HEK293 (cell line): ENCODE measurements at regions not wholly inside any gene's neighbourhood (a gene's known extent, or its start where the extent isn't known, plus 50 kb on each side); places are given as distances from the start of the nearest gene placed in this dataset.

ENCODE experiments used
- CTCF ChIA-PET: fragments of 350-600 bp; formaldehyde crosslinking; extraction: SDS; loops from one replicate; lab custom pipeline; 2021; ENCODE audit warnings: antibody characterized with exemption; lab: Yijun Ruan, JAX
- POLR2A ChIA-PET: fragments of 300-600 bp; formaldehyde crosslinking; extraction: SDS; loops from one replicate; lab custom pipeline; 2020; ENCODE audit warnings: antibody characterized with exemption, inconsistent platforms; lab: Yijun Ruan, JAX
- H3K27ac ChIP-seq: fragments of 200-500 bp; sonication (Bioruptor generic); 2 replicates; pipeline ENCODE4 v1.5.1; 2014; ENCODE audit warnings: low read depth, low read length, control low read depth, inconsistent platforms; ENCODE audit errors: extremely low read depth
- H3K36me3 ChIP-seq, 2 experiments: fragments of 200-500 bp in 1 of 2; sonication (Bioruptor generic) in 1 of 2; 1 replicate in 1 of 2; 2 replicates in 1 of 2; pipeline ENCODE4 v1.5.1; 2014 to 2017; ENCODE audit warnings: inconsistent platforms in 2 of 2, low read length in 2 of 2; ENCODE audit not compliant: control insufficient read depth in 2 of 2, insufficient read depth in 1 of 2
- H3K4me1 ChIP-seq: fragments of 200-500 bp; sonication (Bioruptor generic); 2 replicates; pipeline ENCODE4 v1.5.1; 2014; ENCODE audit warnings: mild to moderate bottlenecking, low read length, inconsistent platforms; ENCODE audit not compliant: control insufficient read depth, insufficient read depth
- H3K4me3 ChIP-seq: 2 replicates; pipeline ENCODE4 v1.5.1; 2011; ENCODE audit warnings: low read depth, mild to moderate bottlenecking, control low read depth, low read length, moderate library complexity
- H3K9me3 ChIP-seq: fragments of 200-500 bp; sonication (Bioruptor generic); 2 replicates; pipeline ENCODE4 v1.5.1; 2014; ENCODE audit warnings: low read depth, low read length, inconsistent platforms; ENCODE audit not compliant: control insufficient read depth, insufficient read depth
- GLI2 ChIP-seq: fragments of 450-650 bp; formaldehyde crosslinking; IDR thresholded peaks from 2 replicates; pipeline ENCODE4; 2017; ENCODE audit warnings: missing biosample characterization, missing genetic modification characterization, low read depth, borderline replicate concordance
- HOXA7 ChIP-seq: sonication (generic); formaldehyde crosslinking; IDR thresholded peaks from 2 replicates; pipeline ENCODE4 v1.8.1; 2022; ENCODE audit warnings: missing genetic modification reagents, borderline replicate concordance
- KLF9 ChIP-seq: fragments of 450-650 bp; formaldehyde crosslinking; IDR thresholded peaks from 2 replicates; pipeline ENCODE4 v1.5.1; 2016; ENCODE audit warnings: missing biosample characterization, missing genetic modification characterization, low read depth
- PATZ1 ChIP-seq: fragments of 450-650 bp; formaldehyde crosslinking; IDR thresholded peaks from 2 replicates; pipeline ENCODE4 v1.5.1; 2016; ENCODE audit warnings: missing biosample characterization, missing genetic modification characterization
- SP7 ChIP-seq: fragments of 450-650 bp; formaldehyde crosslinking; IDR thresholded peaks from 2 replicates; pipeline ENCODE4 v1.5.1; 2016; ENCODE audit warnings: missing biosample characterization, missing genetic modification characterization
- ZBTB6 ChIP-seq: fragments of 450-650 bp; formaldehyde crosslinking; IDR thresholded peaks from 2 replicates; pipeline ENCODE4 v1.5.1; 2017; ENCODE audit warnings: missing biosample characterization, missing genetic modification characterization
- ZBTB8A ChIP-seq: fragments of 450-650 bp; formaldehyde crosslinking; IDR thresholded peaks from 2 replicates; pipeline ENCODE4 v1.5.1; 2016; ENCODE audit warnings: missing biosample characterization, missing genetic modification characterization
- ZFHX2 ChIP-seq: fragments of 450-650 bp; formaldehyde crosslinking; conservative IDR thresholded peaks from 2 replicates; pipeline ENCODE4 v1.5.1; 2016; ENCODE audit warnings: missing biosample characterization, missing genetic modification characterization
- ZNF16 ChIP-seq: fragments of 450-650 bp; formaldehyde crosslinking; IDR thresholded peaks from 2 replicates; pipeline ENCODE4 v1.5.1; 2016; ENCODE audit warnings: low read depth, missing biosample characterization, missing genetic modification characterization
- ZNF19 ChIP-seq: fragments of 450-650 bp; formaldehyde crosslinking; IDR thresholded peaks from 2 replicates; pipeline ENCODE4; 2016; ENCODE audit warnings: missing biosample characterization, missing genetic modification characterization, low read depth
- ZNF2 ChIP-seq: fragments of 450-650 bp; formaldehyde crosslinking; IDR thresholded peaks from 2 replicates; pipeline ENCODE4 v1.5.1; 2016; ENCODE audit warnings: missing biosample characterization, missing genetic modification characterization
- ZNF391 ChIP-seq: fragments of 450-650 bp; formaldehyde crosslinking; IDR thresholded peaks from 2 replicates; pipeline ENCODE4 v1.5.1; 2016; ENCODE audit warnings: low read depth, missing biosample characterization, missing genetic modification characterization, borderline replicate concordance
- ZNF501 ChIP-seq: fragments of 450-650 bp; formaldehyde crosslinking; IDR thresholded peaks from 2 replicates; pipeline ENCODE4 v1.5.1; 2016; ENCODE audit warnings: missing biosample characterization, missing genetic modification characterization
- ZNF529 ChIP-seq: fragments of 450-650 bp; formaldehyde crosslinking; IDR thresholded peaks from 2 replicates; pipeline ENCODE4 v1.5.1; 2017; ENCODE audit warnings: missing genetic modification characterization, missing biosample characterization; ENCODE audit not compliant: insufficient replicate concordance
- ZNF596 ChIP-seq: fragments of 450-650 bp; IDR thresholded peaks from 2 replicates; pipeline ENCODE4 v1.5.0; 2018; ENCODE audit warnings: missing biosample characterization, mild to moderate bottlenecking, missing genetic modification characterization, moderate library complexity
- ZNF600 ChIP-seq: fragments of 450-650 bp; formaldehyde crosslinking; IDR thresholded peaks from 2 replicates; pipeline ENCODE4 v1.5.1; 2016; ENCODE audit warnings: missing biosample characterization, missing genetic modification characterization
- ZNF621 ChIP-seq: fragments of 450-650 bp; formaldehyde crosslinking; IDR thresholded peaks from 2 replicates; pipeline ENCODE4 v1.5.1; 2017; ENCODE audit warnings: missing biosample characterization, missing genetic modification characterization
- ZNF654 ChIP-seq: fragments of 450-650 bp; formaldehyde crosslinking; IDR thresholded peaks from 2 replicates; pipeline ENCODE4 v1.5.1; 2016; ENCODE audit warnings: low read depth, missing biosample characterization, missing genetic modification characterization
- ZNF670 ChIP-seq: fragments of 450-650 bp; formaldehyde crosslinking; IDR thresholded peaks from 2 replicates; pipeline ENCODE4 v1.5.1; 2016; ENCODE audit warnings: missing biosample characterization, missing genetic modification characterization, low read depth
- ZNF701 ChIP-seq: fragments of 450-650 bp; formaldehyde crosslinking; IDR thresholded peaks from 2 replicates; pipeline ENCODE4 v1.5.1; 2016; ENCODE audit warnings: missing biosample characterization, missing genetic modification characterization
- ZNF707 ChIP-seq: fragments of 450-650 bp; formaldehyde crosslinking; IDR thresholded peaks from 2 replicates; pipeline ENCODE4 v1.5.1; 2016; ENCODE audit warnings: missing biosample characterization, missing genetic modification characterization
- ZSCAN4 ChIP-seq: fragments of 450-650 bp; formaldehyde crosslinking; IDR thresholded peaks from 2 replicates; pipeline ENCODE4 v1.5.1; 2017; ENCODE audit warnings: missing biosample characterization, missing genetic modification characterization
- ZXDB ChIP-seq: fragments of 450-650 bp; formaldehyde crosslinking; IDR thresholded peaks from 2 replicates; pipeline ENCODE4 v1.5.1; 2016; ENCODE audit warnings: missing biosample characterization, missing genetic modification characterization
- TF ChIP-seq, protein P1 (sequence below): fragments of 450-650 bp; formaldehyde crosslinking; IDR thresholded peaks from 2 replicates; pipeline ENCODE4 v1.5.1; 2016; ENCODE audit warnings: missing biosample characterization, missing genetic modification characterization
- TF ChIP-seq, protein P2 (sequence below): fragments of 450-650 bp; formaldehyde crosslinking; IDR thresholded peaks from 2 replicates; pipeline ENCODE4 v1.5.1; 2016; ENCODE audit warnings: missing biosample characterization, missing genetic modification characterization

GRCh38 chr3:82685761-82686160 lies 924.3 kb upstream of the GBE1 start:
- H3K4me3 ChIP-seq = no peak overlapping the region
- no peaks in the 10 kb centered on the region for H3K36me3 ChIP-seq
- CTCF ChIA-PET = no interaction called here
- no peaks in the 10 kb centered on the region for H3K9me3 ChIP-seq
- TF ChIP-seq GLI2 (tag by site-specific recombination) = no peak
- TF ChIP-seq ZNF600 (tag by site-specific recombination) = no peak
- TF ChIP-seq ZSCAN4 = no peak
- TF ChIP-seq ZBTB6 (tag by site-specific recombination) = no peak
- no peak for TF ChIP-seq ZXDB (tag by site-specific recombination)
- TF ChIP-seq ZNF391 (tag by site-specific recombination) = no peak
- no peak for TF ChIP-seq ZFHX2 (tag by site-specific recombination)
- TF ChIP-seq, all 188 proteins: peak for 0
- H3K27ac ChIP-seq = no peak overlapping the region
- POLR2A ChIA-PET = no interaction called here
- no peaks in the 10 kb centered on the region for H3K4me1 ChIP-seq

DNA sequence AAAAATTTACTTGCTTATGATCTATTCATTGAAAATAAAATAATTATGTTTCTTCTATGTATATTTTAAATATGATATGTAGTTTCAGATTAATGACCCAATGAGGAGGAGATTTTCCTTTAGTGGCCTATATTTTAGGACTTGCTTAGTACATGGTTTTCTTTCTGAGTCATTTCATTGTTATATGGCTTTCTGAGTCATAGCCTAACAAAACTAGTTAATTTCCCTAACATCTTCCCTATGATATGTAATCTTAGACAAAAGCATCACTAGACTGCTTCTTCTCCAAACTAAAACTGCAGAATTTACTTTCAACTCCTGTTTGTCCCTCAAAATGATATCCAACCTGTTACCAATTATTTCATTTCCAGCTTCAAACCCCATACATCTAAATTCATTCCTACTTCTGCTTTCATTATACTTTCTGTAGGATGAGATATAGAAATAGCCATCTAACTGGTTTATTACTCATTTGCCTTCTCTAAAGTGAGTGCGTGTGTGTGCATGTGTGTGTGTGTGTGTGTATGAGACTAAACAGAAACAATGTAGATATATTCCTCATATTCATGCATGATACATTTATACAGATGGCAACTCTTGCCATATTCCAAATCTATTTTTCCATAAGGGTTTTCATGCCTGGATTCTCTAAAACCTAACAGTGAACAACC lies 915.0 kb upstream of the GBE1 start:
- ChIA-PET POLR2A (no interaction called here), CTCF (no interaction called here)
- no peak for TF ChIP-seq ZNF529
- TF ChIP-seq SP7 (tag by site-specific recombination) = no peak
- TF ChIP-seq ZNF2 (tag by site-specific recombination) = no peak
- no peak for TF ChIP-seq PATZ1 (tag by site-specific recombination)
- TF ChIP-seq HOXA7 (CRISPR knock-in tag) = no peak
- TF ChIP-seq, protein P1, sequence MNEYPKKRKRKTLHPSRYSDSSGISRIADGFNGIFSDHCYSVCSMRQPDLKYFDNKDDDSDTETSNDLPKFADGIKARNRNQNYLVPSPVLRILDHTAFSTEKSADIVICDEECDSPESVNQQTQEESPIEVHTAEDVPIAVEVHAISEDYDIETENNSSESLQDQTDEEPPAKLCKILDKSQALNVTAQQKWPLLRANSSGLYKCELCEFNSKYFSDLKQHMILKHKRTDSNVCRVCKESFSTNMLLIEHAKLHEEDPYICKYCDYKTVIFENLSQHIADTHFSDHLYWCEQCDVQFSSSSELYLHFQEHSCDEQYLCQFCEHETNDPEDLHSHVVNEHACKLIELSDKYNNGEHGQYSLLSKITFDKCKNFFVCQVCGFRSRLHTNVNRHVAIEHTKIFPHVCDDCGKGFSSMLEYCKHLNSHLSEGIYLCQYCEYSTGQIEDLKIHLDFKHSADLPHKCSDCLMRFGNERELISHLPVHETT (tag by site-specific recombination) = no peak
- TF ChIP-seq ZNF501 (tag by site-specific recombination) = no peak
- TF ChIP-seq, protein P2, sequence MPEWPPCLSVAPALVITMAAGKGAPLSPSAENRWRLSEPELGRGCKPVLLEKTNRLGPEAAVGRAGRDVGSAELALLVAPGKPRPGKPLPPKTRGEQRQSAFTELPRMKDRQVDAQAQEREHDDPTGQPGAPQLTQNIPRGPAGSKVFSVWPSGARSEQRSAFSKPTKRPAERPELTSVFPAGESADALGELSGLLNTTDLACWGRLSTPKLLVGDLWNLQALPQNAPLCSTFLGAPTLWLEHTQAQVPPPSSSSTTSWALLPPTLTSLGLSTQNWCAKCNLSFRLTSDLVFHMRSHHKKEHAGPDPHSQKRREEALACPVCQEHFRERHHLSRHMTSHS = no peak
- TF ChIP-seq ZNF596 (tag by site-specific recombination) = no peak
- no peak for TF ChIP-seq ZBTB8A (tag by site-specific recombination)
- no peak for TF ChIP-seq ZNF19
- TF ChIP-seq ZNF670 (tag by site-specific recombination) = no peak
- no peak for TF ChIP-seq ZNF654 (tag by site-specific recombination)
- TF ChIP-seq ZNF16 = no peak
- no peak for TF ChIP-seq ZNF707 (tag by site-specific recombination)
- TF ChIP-seq ZNF621 (tag by site-specific recombination) = no peak
- no peak for TF ChIP-seq ZNF701 (tag by site-specific recombination)
- TF ChIP-seq KLF9 = no peak
- Histone ChIP-seq H3K27ac (no peak overlapping the region), H3K4me3 (no peak overlapping the region), H3K36me3 (no peaks in the 10 kb centered on the region), H3K4me1 (no peaks in the 10 kb centered on the region), H3K9me3 (no peaks in the 10 kb centered on the region)
